Activated CD8-positive, alpha-beta memory T cell treated with anti-CD3 and anti-CD28 coated beads, Interleukin-2, amount 10 ng/mL, durations not matched to agents 7 days and 5 days (primary cell): ENCODE measurements at regions not wholly inside any gene's neighbourhood (a gene's known extent, or its start where the extent isn't known, plus 50 kb on each side); places are given as distances from the start of the nearest gene placed in this dataset.
"Not testable (repeated sequence)": the region's sequence is repeated elsewhere in the genome, so short reads cannot be mapped to it uniquely, and the experiment has no call there.

Experiments used
- ATAC-seq: fragments of 150-1000 bp; cut with Tn5 transposase; one replicate; pipeline ENCODE4 v1.10.0; 2021; ENCODE audit warnings: moderate library complexity
- CTCF ChIA-PET: fragments of 350-600 bp; sonication (Branson Sonifier 250); formaldehyde crosslinking; loops from one replicate; lab custom pipeline; 2021; ENCODE audit warnings: antibody characterized with exemption; lab: Charles Lee
- DNase-seq: peaks from one replicate; pipeline ENCODE4 v3.0.0-alpha.2; 2020
- H3K27ac Mint-ChIP-seq: one replicate; pipeline ENCODE4 v1.8.0; 2021; ENCODE audit warnings: mild to moderate bottlenecking, mixed read lengths
- H3K27me3 Mint-ChIP-seq: one replicate; pipeline ENCODE4 v1.8.0; 2021; ENCODE audit warnings: mixed read lengths
- H3K36me3 Mint-ChIP-seq: one replicate; pipeline ENCODE4 v1.8.0; 2021; ENCODE audit warnings: mild to moderate bottlenecking, mixed read lengths
- H3K4me1 Mint-ChIP-seq: one replicate; pipeline ENCODE4 v1.8.0; 2021; ENCODE audit warnings: mixed read lengths
- H3K4me3 Mint-ChIP-seq: one replicate; pipeline ENCODE4 v1.8.0; 2021; ENCODE audit warnings: mild to moderate bottlenecking, moderate library complexity, mixed read lengths
- H3K9me3 Mint-ChIP-seq: one replicate; pipeline ENCODE4 v1.8.0; 2022; ENCODE audit warnings: low read depth, mixed read lengths

DNA sequence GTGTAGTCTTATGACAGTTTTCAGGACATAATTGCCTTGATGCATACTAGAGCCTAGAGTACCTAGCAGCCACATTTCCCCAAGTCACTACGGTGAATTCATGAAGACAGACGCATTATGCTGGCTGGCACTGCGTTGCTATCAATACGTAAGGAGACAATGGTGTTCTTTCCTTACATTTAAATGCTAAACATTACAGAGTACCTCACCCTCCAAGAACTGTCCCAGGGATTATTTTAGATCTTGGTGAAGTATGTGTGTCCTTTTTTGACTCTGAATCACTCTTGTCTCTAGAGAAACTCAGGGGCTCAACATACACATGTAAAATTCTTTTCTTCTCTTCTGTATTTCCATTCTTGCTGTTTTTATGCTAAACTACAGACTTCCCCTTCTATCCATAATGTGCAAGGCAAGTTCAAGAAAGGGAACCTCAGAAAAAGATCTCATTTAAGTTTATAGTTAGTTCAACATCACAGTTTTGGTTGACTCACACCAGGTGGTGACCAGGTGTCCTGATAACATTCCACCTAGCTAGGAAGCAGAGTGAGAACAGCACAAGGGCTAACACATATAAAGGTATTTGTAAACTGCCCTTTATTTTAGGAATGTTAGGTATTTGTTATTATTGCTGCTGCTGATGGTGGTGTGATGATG, 212.4 kb upstream of the HNRNPA3 start:
- Mint-ChIP-seq H3K36me3 (peaks cover 6% of the 10 kb centered on the region), H3K4me3 (no peak overlapping the region), H3K27ac (no peak overlapping the region), H3K4me1 (peaks cover 31% of the 10 kb centered on the region), H3K9me3 (peaks cover 2% of the 10 kb centered on the region), H3K27me3 (no peaks in the 10 kb centered on the region)
- ATAC-seq, result no peak
- DNase-seq, result no peak
- CTCF ChIA-PET, result no interaction called here

DNA sequence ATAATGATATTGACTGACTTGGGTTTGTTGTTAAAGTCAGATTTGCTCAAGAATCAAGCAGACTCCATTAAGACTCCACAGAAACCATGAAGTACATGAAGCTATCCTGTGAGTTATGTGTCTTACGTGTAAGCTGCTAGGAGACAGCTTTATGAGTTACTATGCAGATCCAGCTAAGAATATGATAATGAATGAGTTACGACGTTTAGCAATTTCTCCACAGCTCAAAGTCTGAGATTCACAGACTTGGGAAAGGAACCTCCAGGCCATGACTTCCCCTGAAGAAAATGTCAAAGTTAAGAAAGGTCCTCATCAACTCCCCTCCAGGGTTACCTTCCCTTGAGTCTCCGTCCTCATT, 211.9 kb upstream of the HNRNPA3 start:
- Mint-ChIP-seq H3K4me3 (no peak overlapping the region), H3K36me3 (peaks cover 6% of the 10 kb centered on the region), H3K9me3 (peaks cover 2% of the 10 kb centered on the region), H3K27ac (no peak overlapping the region), H3K4me1 (peaks cover 31% of the 10 kb centered on the region), H3K27me3 (no peaks in the 10 kb centered on the region)
- no peak for ATAC-seq
- DNase-seq, result no peak
- CTCF ChIA-PET, result no interaction called here

DNA sequence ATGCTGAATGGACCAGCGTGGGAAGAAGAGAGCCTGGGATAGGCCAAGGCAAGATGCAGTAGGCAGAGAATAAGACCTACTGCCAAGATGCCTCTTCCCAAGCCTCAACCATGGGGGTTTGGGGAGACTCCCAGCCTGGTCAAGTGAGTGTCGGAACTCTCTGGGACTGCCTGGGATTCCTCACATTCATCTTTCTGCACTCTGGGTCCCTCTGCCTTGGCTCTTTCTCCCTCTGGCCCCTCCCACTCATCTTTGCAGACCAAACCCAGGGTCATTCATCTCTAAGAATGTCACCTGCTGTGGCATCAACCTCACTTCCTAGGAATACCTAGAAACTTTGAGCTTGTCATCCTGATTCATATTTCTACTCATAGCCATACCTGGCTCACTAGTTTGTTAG, 211.3 kb upstream of the HNRNPA3 start:
- CTCF ChIA-PET, result interaction anchor here (0.6 kb wide), 1 partner anchor 12 kb away, joined by 3 read pairs; no protein-coding TSS in a partner anchor
- H3K9me3 Mint-ChIP-seq, result peaks cover 2% of the 10 kb centered on the region

DNA sequence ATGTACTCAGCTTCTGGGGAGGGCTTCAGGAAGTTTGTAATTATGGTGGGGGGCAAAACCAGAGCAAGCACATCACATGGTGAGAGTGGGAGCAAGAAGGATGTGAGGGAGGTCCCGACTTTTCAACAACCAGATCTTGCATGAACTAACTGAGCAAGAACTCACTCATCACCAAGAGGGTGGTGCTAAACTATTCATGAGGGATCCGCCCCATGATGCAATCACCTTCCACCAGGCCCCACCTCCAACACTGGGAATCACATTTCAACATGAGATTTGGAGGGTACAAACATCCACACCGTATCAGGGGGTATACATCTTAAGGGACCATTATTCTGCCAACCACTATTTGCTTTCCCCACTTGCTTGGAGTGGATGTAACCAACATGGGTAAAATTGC, 209.6 kb upstream of the HNRNPA3 start:
- ATAC-seq (no peak), DNase-seq (no peak)
- H3K4me3 Mint-ChIP-seq, result no peak overlapping the region
- H3K27ac Mint-ChIP-seq, result no peak overlapping the region
- H3K36me3 Mint-ChIP-seq, result peaks cover 2% of the 10 kb centered on the region
- no peaks in the 10 kb centered on the region for H3K27me3 Mint-ChIP-seq
- CTCF ChIA-PET, result no interaction called here
- H3K4me1 Mint-ChIP-seq, result peaks cover 18% of the 10 kb centered on the region
- no peaks in the 10 kb centered on the region for H3K9me3 Mint-ChIP-seq

More for the DNA sequence above, 211.3 kb upstream of the HNRNPA3 start:
- Mint-ChIP-seq H3K36me3 (peaks cover 6% of the 10 kb centered on the region), H3K4me3 (no peak overlapping the region), H3K27me3 (no peaks in the 10 kb centered on the region), H3K27ac (no peak overlapping the region), H3K4me1 (peaks cover 31% of the 10 kb centered on the region)
- no peak for ATAC-seq
- DNase-seq, result no peak

DNA sequence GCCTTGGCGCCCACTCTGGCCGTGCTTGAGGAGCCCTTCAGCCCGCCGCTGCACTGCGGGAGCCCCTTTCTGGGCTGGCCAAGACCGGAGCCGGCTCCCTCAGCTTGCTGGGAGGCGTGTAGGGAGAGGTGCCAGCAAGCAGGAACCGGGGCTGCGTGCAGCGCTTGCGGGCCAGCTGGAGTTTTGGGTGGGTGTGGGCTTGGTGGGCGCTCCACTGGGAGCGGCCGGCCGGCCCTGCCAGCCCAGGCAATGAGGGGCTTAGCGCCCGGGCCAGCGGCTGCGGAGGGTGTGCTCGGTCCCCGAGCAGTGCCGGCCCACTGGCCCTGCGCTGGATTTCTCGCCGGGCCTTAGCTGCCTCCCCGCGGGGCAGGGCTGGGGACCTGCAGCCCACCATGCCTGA, 204.9 kb upstream of the HNRNPA3 start:
- DNase-seq, H3K27ac Mint-ChIP-seq, H3K9me3 Mint-ChIP-seq, ATAC-seq, H3K4me3 Mint-ChIP-seq, H3K36me3 Mint-ChIP-seq, H3K4me1 Mint-ChIP-seq, H3K27me3 Mint-ChIP-seq: not testable (repeated sequence)
- CTCF ChIA-PET, result interaction anchor here (1.2 to 1.4 kb wide), 2 partner anchors 9 to 153 kb away, joined by 3 to 4 read pairs; no protein-coding TSS in a partner anchor

DNA sequence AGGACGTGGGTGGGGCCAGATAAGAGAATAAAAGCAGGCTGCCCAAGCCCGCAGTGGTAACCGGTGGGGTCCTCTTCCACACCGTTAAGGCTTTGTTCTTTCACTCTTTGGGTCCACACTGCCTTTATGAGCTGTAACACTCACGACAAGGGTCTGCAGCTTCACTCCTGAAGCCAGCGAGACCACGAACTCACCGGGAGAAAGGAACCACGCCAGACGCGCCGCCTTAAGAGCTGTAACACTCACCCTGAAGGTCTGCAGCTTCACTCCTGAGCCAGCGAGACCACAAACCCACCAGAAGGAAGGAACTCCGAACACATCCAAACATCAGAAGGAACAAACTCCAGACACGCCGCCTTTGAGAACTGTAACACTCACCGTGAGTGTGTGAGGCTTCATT, 203.9 kb upstream of the HNRNPA3 start:
- H3K36me3 Mint-ChIP-seq, DNase-seq, H3K27me3 Mint-ChIP-seq, H3K4me3 Mint-ChIP-seq, H3K9me3 Mint-ChIP-seq, ATAC-seq, H3K4me1 Mint-ChIP-seq, H3K27ac Mint-ChIP-seq: not testable (repeated sequence)
- CTCF ChIA-PET, result interaction anchor here (1.2 to 1.4 kb wide), 2 partner anchors 8 to 154 kb away, joined by 3 to 4 read pairs; no protein-coding TSS in a partner anchor

DNA sequence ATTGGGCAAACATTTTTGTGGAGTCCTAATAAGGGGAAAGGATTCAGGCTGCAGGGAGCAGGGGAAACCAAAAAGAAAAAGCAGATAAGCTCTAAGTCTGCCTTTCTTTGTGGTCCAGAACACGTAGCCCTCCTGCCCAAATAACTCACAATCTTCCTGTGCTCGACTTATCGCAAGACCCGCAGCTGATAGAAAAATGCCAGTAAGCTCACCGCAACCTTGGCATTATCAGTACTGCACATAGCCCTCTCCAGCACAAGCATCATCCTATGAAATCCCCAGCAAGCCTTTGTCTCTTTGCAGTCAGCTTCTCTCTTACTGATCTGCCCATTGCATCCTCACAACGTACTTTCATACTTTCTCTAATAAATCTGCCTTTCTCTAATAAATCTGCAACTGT, 202.4 kb upstream of the HNRNPA3 start:
- Mint-ChIP-seq H3K9me3 (peaks cover 2% of the 10 kb centered on the region), H3K4me1 (no peaks in the 10 kb centered on the region), H3K27me3 (peaks cover 7% of the 10 kb centered on the region), H3K27ac (no peak overlapping the region), H3K36me3 (peaks cover 2% of the 10 kb centered on the region), H3K4me3 (no peak overlapping the region)
- no peak for ATAC-seq
- CTCF ChIA-PET, result no interaction called here
- DNase-seq, result no peak

DNA sequence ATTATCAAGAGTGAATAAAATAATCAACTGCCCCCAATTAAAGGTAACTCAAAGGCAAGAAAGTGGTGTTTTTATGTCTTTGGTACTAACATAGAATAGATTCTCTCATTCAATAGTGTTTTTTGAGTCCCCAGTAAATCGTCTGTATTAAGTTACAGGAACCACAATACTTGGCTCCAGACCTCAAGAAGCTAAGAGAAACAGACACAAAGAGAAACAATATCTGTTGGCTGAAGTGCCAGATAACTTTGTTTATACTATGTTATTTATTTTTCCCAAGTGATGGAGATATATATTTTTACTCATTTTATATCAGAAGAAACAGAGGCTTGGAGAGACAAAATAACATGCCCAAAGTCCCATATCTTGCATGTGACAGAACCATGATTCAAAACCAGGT, 201.7 kb upstream of the HNRNPA3 start:
- no peaks in the 10 kb centered on the region for H3K4me1 Mint-ChIP-seq
- CTCF ChIA-PET, result no interaction called here
- no peak overlapping the region for H3K4me3 Mint-ChIP-seq
- no peak overlapping the region for H3K27ac Mint-ChIP-seq
- DNase-seq, result no peak
- peaks cover 7% of the 10 kb centered on the region for H3K27me3 Mint-ChIP-seq
- H3K36me3 Mint-ChIP-seq, result peaks cover 2% of the 10 kb centered on the region
- no peak for ATAC-seq
- H3K9me3 Mint-ChIP-seq, result peaks cover 2% of the 10 kb centered on the region

DNA sequence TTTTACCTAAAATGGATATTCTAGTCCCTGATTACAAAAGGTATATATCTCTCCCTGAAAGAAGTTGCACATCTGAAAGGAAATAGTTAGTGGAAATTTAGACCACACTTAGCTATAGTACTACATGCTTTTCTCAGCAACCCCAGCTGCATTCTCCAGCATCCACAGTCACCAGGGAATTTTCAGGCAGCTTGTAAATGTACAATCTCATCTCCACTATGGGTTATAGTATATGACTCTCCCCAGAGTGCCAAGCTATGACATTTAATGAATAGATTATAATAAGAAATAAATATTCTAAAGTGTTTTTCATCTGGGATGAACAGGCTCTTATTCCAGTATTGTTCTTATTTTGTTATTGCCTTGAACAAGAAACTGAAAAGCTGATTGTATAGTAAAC, 197.6 kb upstream of the HNRNPA3 start:
- Mint-ChIP-seq H3K4me1 (peaks cover 8% of the 10 kb centered on the region), H3K9me3 (no peaks in the 10 kb centered on the region), H3K36me3 (no peaks in the 10 kb centered on the region), H3K27ac (no peak overlapping the region), H3K4me3 (no peak overlapping the region), H3K27me3 (peaks cover 10% of the 10 kb centered on the region)
- ATAC-seq, result no peak
- DNase-seq, result no peak
- CTCF ChIA-PET, result interaction anchor here (0.7 to 1.0 kb wide), 2 partner anchors 9 to 22 kb away, joined by 3 read pairs; no protein-coding TSS in a partner anchor

DNA sequence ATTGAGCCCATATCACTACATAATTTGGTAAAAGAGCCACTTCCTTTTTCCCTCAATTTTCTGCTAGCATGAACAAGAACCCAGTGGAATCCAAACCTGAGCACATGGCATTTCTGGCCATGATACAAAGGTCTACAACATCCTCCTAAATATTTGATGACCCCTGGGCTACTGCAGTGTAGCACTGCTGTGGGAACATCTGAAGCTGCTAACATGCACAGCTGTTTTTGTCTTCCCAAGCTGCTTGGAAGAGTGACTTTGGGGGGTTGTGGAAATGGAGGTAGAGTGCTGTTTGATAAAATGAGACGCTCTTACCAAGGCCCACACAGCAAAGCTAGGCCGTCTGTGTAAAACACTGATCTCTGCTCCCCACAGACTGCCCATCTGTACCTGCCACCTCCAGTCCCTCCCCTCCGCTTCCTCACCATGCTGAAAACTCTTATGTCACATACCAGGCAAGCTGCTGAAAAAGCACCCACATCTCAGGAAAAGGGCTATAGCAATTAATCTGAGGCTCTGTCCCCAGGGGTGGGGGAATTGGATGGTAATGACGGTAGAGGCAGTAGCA, 197.2 kb upstream of the HNRNPA3 start:
- CTCF ChIA-PET, result interaction anchor here (0.7 to 1.0 kb wide), 2 partner anchors 10 to 21 kb away, joined by 3 read pairs; no protein-coding TSS in a partner anchor
- Mint-ChIP-seq H3K27ac (no peak overlapping the region), H3K36me3 (no peaks in the 10 kb centered on the region), H3K27me3 (peaks cover 7% of the 10 kb centered on the region), H3K4me3 (no peak overlapping the region), H3K4me1 (peaks cover 8% of the 10 kb centered on the region), H3K9me3 (no peaks in the 10 kb centered on the region)
- no peak for DNase-seq
- no peak for ATAC-seq

DNA sequence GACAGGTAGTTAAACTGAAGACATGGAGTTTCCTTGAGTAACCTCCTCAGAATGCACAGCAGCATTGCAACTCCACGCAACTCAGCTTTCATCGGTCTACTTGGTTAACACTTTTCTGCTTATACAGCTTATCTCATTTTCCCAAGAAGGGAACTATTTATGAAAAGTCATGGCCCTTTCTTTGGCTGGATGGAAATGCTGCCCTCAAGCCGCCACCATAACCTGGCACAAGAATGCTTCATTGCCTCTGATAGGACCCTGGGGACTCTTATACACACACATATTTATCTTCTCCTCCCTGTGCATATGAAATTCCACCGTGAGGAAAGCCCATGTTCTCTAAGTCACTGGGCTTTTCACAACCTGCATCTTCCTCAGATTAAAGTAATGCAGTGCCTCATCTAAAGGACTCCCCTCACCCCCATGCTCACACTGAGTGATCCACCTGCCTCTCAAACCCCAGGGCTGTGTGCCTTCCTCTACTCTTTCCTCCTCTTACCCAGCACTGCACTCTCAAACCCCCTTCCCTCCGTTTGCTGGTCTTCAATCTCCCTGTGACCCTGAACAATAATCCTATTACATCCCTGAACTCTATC, 192.0 kb upstream of the HNRNPA3 start:
- H3K4me3 Mint-ChIP-seq, result no peak overlapping the region
- CTCF ChIA-PET, result no interaction called here
- H3K27ac Mint-ChIP-seq, result no peak overlapping the region
- no peaks in the 10 kb centered on the region for H3K9me3 Mint-ChIP-seq
- DNase-seq, result no peak
- no peak for ATAC-seq
- H3K27me3 Mint-ChIP-seq, result peaks cover 3% of the 10 kb centered on the region
- no peaks in the 10 kb centered on the region for H3K36me3 Mint-ChIP-seq
- peaks cover 8% of the 10 kb centered on the region for H3K4me1 Mint-ChIP-seq

DNA sequence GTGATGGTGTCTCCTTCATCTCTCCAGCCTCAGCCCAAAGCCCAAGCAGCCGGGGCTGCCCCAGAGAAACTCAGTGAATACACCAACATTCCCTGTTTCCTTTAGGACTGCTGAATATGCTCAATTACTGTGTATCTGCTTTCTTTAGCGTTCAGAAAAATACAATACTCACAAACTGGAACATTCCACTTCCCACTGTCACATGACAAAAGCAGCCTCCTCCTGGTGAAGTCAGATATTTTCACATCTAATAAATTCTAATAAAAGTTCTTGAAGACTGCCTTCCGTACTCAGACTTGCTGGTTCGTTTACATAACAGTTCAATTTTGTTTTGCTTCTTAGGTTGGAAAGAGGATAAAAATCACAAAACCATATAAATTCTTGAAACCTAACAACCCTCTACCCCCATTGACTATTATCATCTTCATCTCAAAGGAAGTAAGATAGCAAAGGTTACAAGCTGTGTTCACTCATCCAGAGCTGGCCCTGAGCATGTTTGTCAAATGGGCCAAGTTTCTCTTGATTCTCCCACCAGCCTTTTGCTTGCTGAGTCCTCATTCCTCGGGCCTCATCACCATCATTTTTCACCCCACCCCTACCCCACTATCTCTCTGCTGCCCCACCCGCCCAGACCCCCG, 190.8 kb upstream of the HNRNPA3 start:
- CTCF ChIA-PET, result no interaction called here
- Mint-ChIP-seq H3K4me3 (no peak overlapping the region), H3K4me1 (peaks cover 4% of the 10 kb centered on the region), H3K9me3 (no peaks in the 10 kb centered on the region), H3K36me3 (no peaks in the 10 kb centered on the region), H3K27ac (no peak overlapping the region), H3K27me3 (peaks cover 7% of the 10 kb centered on the region)
- ATAC-seq, result no peak
- DNase-seq, result no peak

DNA sequence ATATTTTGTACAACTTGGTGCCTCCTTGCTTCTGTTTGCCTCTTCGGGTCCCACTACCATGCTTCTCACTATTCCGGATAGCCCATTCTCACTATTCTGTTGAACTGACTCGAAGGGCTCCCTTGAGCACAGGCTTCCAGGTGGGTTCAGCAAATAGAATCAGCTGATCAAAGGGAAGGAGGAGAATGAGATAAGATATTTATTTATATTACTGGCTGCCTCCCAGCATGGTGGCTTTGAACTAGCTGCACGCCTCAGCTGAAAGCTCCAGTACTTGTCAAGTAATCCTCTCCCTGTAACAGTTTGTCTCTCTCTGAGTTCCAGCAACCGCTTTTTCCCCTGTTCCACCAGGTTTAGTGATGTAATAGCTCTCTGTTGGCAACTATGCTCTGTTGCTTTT, 187.8 kb upstream of the HNRNPA3 start:
- ATAC-seq, result no peak
- Mint-ChIP-seq H3K9me3 (no peaks in the 10 kb centered on the region), H3K4me1 (no peaks in the 10 kb centered on the region), H3K27ac (no peak overlapping the region), H3K36me3 (no peaks in the 10 kb centered on the region), H3K27me3 (peaks cover 8% of the 10 kb centered on the region), H3K4me3 (no peak overlapping the region)
- DNase-seq, result no peak
- CTCF ChIA-PET, result interaction anchor here (1.2 kb wide), 1 partner anchor 36 kb away, joined by 3 read pairs; no protein-coding TSS in a partner anchor
